IPS-15b (cell line): ENCODE measurements at regions not wholly inside any gene's neighbourhood (a gene's known extent, or its start where the extent isn't known, plus 50 kb on each side); places are given as distances from the start of the nearest gene placed in this dataset.
"Not testable (repeated sequence)": the region's sequence is repeated elsewhere in the genome, so short reads cannot be mapped to it uniquely, and the experiment has no call there.

Source experiments
- H3K27me3 ChIP-seq: one replicate; pipeline ENCODE4 v1.6.1; 2013; ENCODE audit warnings: low read length; ENCODE audit not compliant: control insufficient read depth, insufficient read depth
- H3K36me3 ChIP-seq: one replicate; pipeline ENCODE4 v1.6.1; 2013; ENCODE audit warnings: low read length; ENCODE audit not compliant: control insufficient read depth, insufficient read depth
- H3K4me1 ChIP-seq: one replicate; pipeline ENCODE4 v1.6.1; 2013; ENCODE audit warnings: mild to moderate bottlenecking, low read length; ENCODE audit not compliant: control insufficient read depth, insufficient read depth
- H3K4me3 ChIP-seq: one replicate; pipeline ENCODE4 v1.5.1; 2013; ENCODE audit warnings: low read depth, low read length
- H3K9ac ChIP-seq: one replicate; pipeline ENCODE4 v1.6.1; 2013; ENCODE audit warnings: low read depth, mild to moderate bottlenecking, low read length
- H3K9me3 ChIP-seq: one replicate; pipeline ENCODE4 v1.6.1; 2013; ENCODE audit warnings: mild to moderate bottlenecking, low read length; ENCODE audit not compliant: control insufficient read depth, insufficient read depth

- no peaks in the 10 kb centered on the region for H3K27me3 ChIP-seq
- no peaks in the 10 kb centered on the region for H3K9me3 ChIP-seq
- peaks cover 2% of the 10 kb centered on the region for H3K4me1 ChIP-seq
- H3K4me3 ChIP-seq, result peak overlapping the region; percentile 55
- no peaks in the 10 kb centered on the region for H3K36me3 ChIP-seq
- H3K9ac ChIP-seq, result peak overlapping the region; percentile 73
Measured at GRCh38 chr9:129413537-129414376, 207.1 kb downstream of the C9orf50 start.

GRCh38 chr9:129412814-129413536 lies 207.9 kb downstream of the C9orf50 start:
- H3K9me3 ChIP-seq, result no peaks in the 10 kb centered on the region
- H3K27me3 ChIP-seq, result no peaks in the 10 kb centered on the region
- peaks cover 2% of the 10 kb centered on the region for H3K4me1 ChIP-seq
- no peak overlapping the region for H3K9ac ChIP-seq
- no peaks in the 10 kb centered on the region for H3K36me3 ChIP-seq
- H3K4me3 ChIP-seq, result peak overlapping the region; percentile 30

GRCh38 chr9:129412176-129412813 lies 208.6 kb downstream of the C9orf50 start:
- H3K9ac ChIP-seq, H3K36me3 ChIP-seq, H3K9me3 ChIP-seq, H3K27me3 ChIP-seq, H3K4me3 ChIP-seq, H3K4me1 ChIP-seq: not testable (repeated sequence)

- Histone ChIP-seq H3K4me1 (peaks cover 2% of the 10 kb centered on the region), H3K9ac (no peak overlapping the region)
Measured at GRCh38 chr9:129411501-129412175, 209.3 kb downstream of the C9orf50 start.

GRCh38 chr9:129410226-129410625 lies 210.7 kb downstream of the C9orf50 start:
- H3K36me3 ChIP-seq, result no peaks in the 10 kb centered on the region
- H3K4me1 ChIP-seq, result peaks cover 4% of the 10 kb centered on the region
- no peak overlapping the region for H3K9ac ChIP-seq
- H3K27me3 ChIP-seq, result no peaks in the 10 kb centered on the region
- H3K9me3 ChIP-seq, result no peaks in the 10 kb centered on the region
- no peak overlapping the region for H3K4me3 ChIP-seq

More at GRCh38 chr9:129411501-129412175, 209.3 kb downstream of the C9orf50 start:
- H3K9me3 ChIP-seq, result no peaks in the 10 kb centered on the region
- no peaks in the 10 kb centered on the region for H3K36me3 ChIP-seq
- no peak overlapping the region for H3K4me3 ChIP-seq
- no peaks in the 10 kb centered on the region for H3K27me3 ChIP-seq

- Histone ChIP-seq H3K4me1 (peaks cover 4% of the 10 kb centered on the region), H3K27me3 (peaks cover 2% of the 10 kb centered on the region), H3K9ac (no peak overlapping the region), H3K9me3 (no peaks in the 10 kb centered on the region), H3K4me3 (no peak overlapping the region), H3K36me3 (no peaks in the 10 kb centered on the region)
Measured at GRCh38 chr9:129408535-129409215, 212.2 kb downstream of the C9orf50 start.

- H3K36me3 ChIP-seq, result no peaks in the 10 kb centered on the region
- H3K9me3 ChIP-seq, result no peaks in the 10 kb centered on the region
- no peak overlapping the region for H3K9ac ChIP-seq
- peaks cover 2% of the 10 kb centered on the region for H3K27me3 ChIP-seq
- H3K4me1 ChIP-seq, result peaks cover 4% of the 10 kb centered on the region
- H3K4me3 ChIP-seq, result no peak overlapping the region
Measured at GRCh38 chr9:129407905-129408452, 212.9 kb downstream of the C9orf50 start.

- Histone ChIP-seq H3K4me3 (no peak overlapping the region), H3K9ac (no peak overlapping the region), H3K9me3 (no peaks in the 10 kb centered on the region), H3K4me1 (peaks cover 4% of the 10 kb centered on the region), H3K27me3 (peaks cover 2% of the 10 kb centered on the region), H3K36me3 (no peaks in the 10 kb centered on the region)
Measured at GRCh38 chr9:129406278-129407225, 214.3 kb downstream of the C9orf50 start.

- no peak overlapping the region for H3K9ac ChIP-seq
- H3K36me3 ChIP-seq, result no peaks in the 10 kb centered on the region
- no peaks in the 10 kb centered on the region for H3K9me3 ChIP-seq
- peaks cover 4% of the 10 kb centered on the region for H3K4me1 ChIP-seq
- peaks cover 2% of the 10 kb centered on the region for H3K27me3 ChIP-seq
- H3K4me3 ChIP-seq, result no peak overlapping the region
Measured at GRCh38 chr9:129405827-129406213, 215.1 kb downstream of the C9orf50 start.

- Histone ChIP-seq H3K27me3 (peaks cover 2% of the 10 kb centered on the region), H3K4me1 (peaks cover 4% of the 10 kb centered on the region), H3K36me3 (no peaks in the 10 kb centered on the region), H3K4me3 (no peak overlapping the region), H3K9ac (no peak overlapping the region), H3K9me3 (no peaks in the 10 kb centered on the region)
Measured at GRCh38 chr9:129405089-129405826, 215.6 kb downstream of the C9orf50 start.
